GM12878 (cell line): ENCODE measurements at regions not wholly inside any gene's neighbourhood (a gene's known extent, or its start where the extent isn't known, plus 50 kb on each side); places are given as distances from the start of the nearest gene placed in this dataset.

Experiments used
- ATAC-seq: fragments of 200-7000 bp; cut with Tn5 transposase; 3 replicates; pipeline ENCODE4 v1.9.1; 2020; ENCODE audit warnings: mild to moderate bottlenecking, moderate library complexity
- BruUV-seq: library from RNA; stranded (reverse); fragments of 400-500 nt; replicated peaks from 2 replicates; lab custom pipeline; 2021; lab: Mats Ljungman, UMichigan
- CTCF ChIA-PET: fragments of 300-600 bp; sonication (Branson Sonifier 250); formaldehyde crosslinking; extraction: SDS; loops from one replicate; lab custom pipeline; 2021; ENCODE audit warnings: inconsistent platforms; lab: Yijun Ruan, JAX
- POLR2A ChIA-PET: fragments of 350-600 bp; formaldehyde crosslinking; extraction: SDS; loops from one replicate; lab custom pipeline; 2021; ENCODE audit warnings: inconsistent platforms; lab: Charles Lee
- RAD21 ChIA-PET: fragments of 300-600 bp; sonication (Branson Sonifier 250); formaldehyde crosslinking; loops from one replicate; lab custom pipeline; 2023; ENCODE audit warnings: antibody characterized with exemption; ENCODE audit not compliant: unreplicated experiment; lab: Charles Lee
- SMC1A ChIA-PET: fragments of 300-600 bp; sonication (Branson Sonifier 250); formaldehyde crosslinking; loops from one replicate; lab custom pipeline; 2023; ENCODE audit not compliant: unreplicated experiment, uncharacterized antibody; lab: Charles Lee
- DNase-seq: peaks from one replicate; pipeline ENCODE4 v3.0.0-alpha.2; 2011; ENCODE audit warnings: low read depth, low spot score
- FAIRE-seq: peaks from 3 replicates; lab custom pipeline; 2011; peaks lifted over from hg19 to GRCh38; lab: Jason Lieb, UNC
- H2AFZ ChIP-seq: 2 replicates; pipeline ENCODE4 v1.6.0; 2011; ENCODE audit warnings: low read depth, low read length, control low read depth; ENCODE audit not compliant: control insufficient read depth
- H3K27ac ChIP-seq: 2 replicates; pipeline ENCODE4 v1.5.1; 2011; ENCODE audit warnings: control low read depth; ENCODE audit not compliant: control insufficient read depth, insufficient read depth
- H3K27me3 ChIP-seq, 2 experiments: replicated peaks in 1 of 2; 2 replicates each; pipeline versions ENCODE4 v1.6.0 to v1.6.1; 2011; ENCODE audit warnings: low read length in 1 of 2; ENCODE audit not compliant: control insufficient read depth in 2 of 2, insufficient read depth in 2 of 2
- H3K36me3 ChIP-seq, 2 experiments: 2 replicates each; pipeline ENCODE4 v1.5.1; 2011; ENCODE audit warnings: low read length in 1 of 2; ENCODE audit not compliant: control insufficient read depth in 2 of 2, insufficient read depth in 2 of 2
- H3K4me1 ChIP-seq: 2 replicates; pipeline ENCODE4 v1.6.1; 2011; ENCODE audit warnings: mild to moderate bottlenecking, low read length, moderate library complexity, mixed read lengths; ENCODE audit not compliant: control insufficient read depth, insufficient read depth
- H3K4me2 ChIP-seq: 2 replicates; pipeline ENCODE4 v1.6.0; 2011; ENCODE audit warnings: control low read depth; ENCODE audit not compliant: control insufficient read depth, insufficient read depth
- H3K4me3 ChIP-seq: fragments of 200-600 bp; sonication (generic); 2 replicates; pipeline ENCODE4 v1.5.1; 2016
- H3K79me2 ChIP-seq: 2 replicates; pipeline ENCODE4 v1.6.0; 2011; ENCODE audit warnings: low read length; ENCODE audit not compliant: control insufficient read depth, insufficient read depth
- H3K9ac ChIP-seq: 2 replicates; pipeline ENCODE4 v1.8.0; 2011; ENCODE audit warnings: low read length, control low read depth, mixed read lengths; ENCODE audit not compliant: control insufficient read depth, insufficient read depth
- H3K9me3 ChIP-seq: replicated peaks from 3 replicates; pipeline ENCODE4 v1.5.1; 2011; ENCODE audit warnings: mild to moderate bottlenecking, low read length; ENCODE audit not compliant: control insufficient read depth, insufficient read depth
- H4K20me1 ChIP-seq: 2 replicates; pipeline ENCODE4 v1.6.0; 2011; ENCODE audit not compliant: control insufficient read depth, insufficient read depth
- BACH1 ChIP-seq: fragments of 450-650 bp; IDR thresholded peaks from 2 replicates; pipeline ENCODE4 v1.6.1; 2017; ENCODE audit warnings: mild to moderate bottlenecking, borderline replicate concordance
- BRCA1 ChIP-seq: IDR thresholded peaks from 2 replicates; pipeline ENCODE4 v1.6.1; 2011; ENCODE audit warnings: low read depth, low read length, improper control_type of control experiment
- CHD1 ChIP-seq: IDR thresholded peaks from 2 replicates; pipeline ENCODE4 v1.6.1; 2012; ENCODE audit warnings: low read depth, low read length, improper control_type of control experiment
- CHD2 ChIP-seq: IDR thresholded peaks from 2 replicates; pipeline ENCODE4 v1.6.1; 2011; ENCODE audit warnings: low read depth, low read length, improper control_type of control experiment, borderline replicate concordance
- CREB1 ChIP-seq: IDR thresholded peaks from 2 replicates; pipeline ENCODE4 v1.6.1; 2012; ENCODE audit warnings: low read depth, mild to moderate bottlenecking, inconsistent platforms
- FOS ChIP-seq: IDR thresholded peaks from 3 replicates; pipeline ENCODE4 v1.6.1; 2011; ENCODE audit warnings: borderline replicate concordance; ENCODE audit not compliant: insufficient read length; ENCODE audit errors: extremely low read depth
- GABPA ChIP-seq: IDR thresholded peaks from 2 replicates; pipeline ENCODE4 v1.6.1; 2014; ENCODE audit warnings: antibody characterized with exemption, low read depth, mild to moderate bottlenecking, inconsistent platforms
- GATAD2B ChIP-seq: fragments of 450-650 bp; conservative IDR thresholded peaks from 2 replicates; pipeline ENCODE4 v1.6.1; 2017; ENCODE audit warnings: low read depth, mild to moderate bottlenecking, moderate library complexity
- HCFC1 ChIP-seq: fragments of 150-350 bp; IDR thresholded peaks from 2 replicates; pipeline ENCODE4 v1.6.1; 2014; ENCODE audit warnings: low read length
- HDGF ChIP-seq: fragments of 450-650 bp; IDR thresholded peaks from 2 replicates; pipeline ENCODE4 v1.6.1; 2016; ENCODE audit warnings: antibody characterized with exemption
- NFYA ChIP-seq: IDR thresholded peaks from 2 replicates; pipeline ENCODE4 v1.6.1; 2011; ENCODE audit warnings: low read depth, mild to moderate bottlenecking, low read length, improper control_type of control experiment, borderline replicate concordance
- RCOR1 ChIP-seq: conservative IDR thresholded peaks from 2 replicates; pipeline ENCODE4 v1.6.1; 2012; ENCODE audit warnings: low read depth, low read length, improper control_type of control experiment
- REST ChIP-seq: IDR thresholded peaks from 2 replicates; pipeline ENCODE4 v1.6.1; 2012; ENCODE audit warnings: mild to moderate bottlenecking, low read depth, low read length
- SMC3 ChIP-seq: IDR thresholded peaks from 2 replicates; pipeline ENCODE4 v1.6.1; 2011; ENCODE audit warnings: low read length, improper control_type of control experiment, borderline replicate concordance
- STAT3 ChIP-seq: IDR thresholded peaks from 2 replicates; pipeline ENCODE4 v1.6.1; 2011; ENCODE audit warnings: low read depth, low read length, improper control_type of control experiment
- TCF3 ChIP-seq: IDR thresholded peaks from 2 replicates; pipeline ENCODE4 v1.6.1; 2012; ENCODE audit warnings: low read depth, mild to moderate bottlenecking, low read length, borderline replicate concordance; ENCODE audit not compliant: insufficient read depth
- YBX1 ChIP-seq: fragments of 450-650 bp; IDR thresholded peaks from 2 replicates; pipeline ENCODE4 v1.6.1; 2016; ENCODE audit warnings: antibody characterized with exemption
- WGBS: methylation state at CpG from one replicate; pipeline ENCODE4 v1.1.6; 2016; ENCODE audit warnings: low lambda C conversion rate; ENCODE audit not compliant: insufficient replicate concordance, insufficient coverage; ENCODE audit errors: missing lambda C conversion rate; 5-methylcytosine and 5-hydroxymethylcytosine counted together
- in situ Hi-C: fragments of 300-500 bp; cut with MboI; formaldehyde crosslinking; loops from 9 replicates; pipeline ENCODE4 v1.14.3; 2018; ENCODE audit warnings: mixed read lengths
- intact Hi-C: fragments of 100-400 bp; cut with micrococcal nuclease; formaldehyde crosslinking; loops from one replicate; pipeline ENCODE4 v1.14.2; 2022; ENCODE audit not compliant: unreplicated experiment
- TF ChIP-seq, protein P1 (sequence below): fragments of 450-650 bp; IDR thresholded peaks from 2 replicates; pipeline ENCODE4 v1.6.1; 2017; ENCODE audit warnings: borderline replicate concordance

DNA sequence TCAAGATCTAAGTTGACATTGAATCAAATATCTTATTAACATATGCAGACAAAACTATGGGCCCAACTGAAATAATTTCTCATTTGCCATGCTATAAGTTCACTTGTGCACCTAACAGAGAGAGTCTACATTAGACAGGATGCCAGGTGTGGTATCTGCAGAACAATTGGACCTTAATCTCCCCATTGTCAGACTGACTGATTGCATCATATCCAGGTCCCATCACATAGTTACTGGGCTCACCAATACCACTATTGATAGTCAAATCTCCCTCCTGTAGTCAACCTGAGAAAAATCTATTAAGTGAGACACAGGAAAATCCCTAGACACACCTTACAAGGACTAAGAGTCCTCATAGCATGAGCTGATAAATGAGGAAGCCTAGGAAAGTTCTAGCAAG is 156.0 kb upstream of the FRG1 start (continued):
- no peak for TF ChIP-seq CREB1
- no peak for TF ChIP-seq GATAD2B
- TF ChIP-seq HCFC1 = no peak
- TF ChIP-seq FOS = no peak
- no peak for TF ChIP-seq BRCA1
- no peak for TF ChIP-seq NFYA
- TF ChIP-seq TCF3 = no peak
- TF ChIP-seq BACH1 = no peak
- no peak for TF ChIP-seq GABPA
- no peak for TF ChIP-seq SMC3
- no peak for TF ChIP-seq CHD1

DNA sequence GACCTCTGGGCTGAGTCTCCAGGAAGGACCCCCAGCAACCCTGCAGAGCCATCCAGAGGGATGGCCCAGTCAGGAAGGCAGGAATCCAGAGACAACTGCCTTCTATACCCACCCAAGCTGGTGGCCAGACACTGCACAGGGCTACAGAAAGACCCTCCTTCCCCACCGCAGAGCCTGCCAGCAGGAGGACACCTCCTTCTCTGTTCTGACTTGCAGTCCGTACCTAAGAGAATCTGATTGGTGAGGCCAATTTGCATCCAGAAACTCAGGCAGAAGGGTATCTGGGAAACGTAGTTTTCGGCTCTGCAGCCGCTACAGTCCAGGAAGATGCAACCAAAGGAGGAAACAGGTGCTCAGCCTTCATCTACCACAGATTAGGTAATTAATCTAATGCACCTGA is 155.4 kb upstream of the FRG1 start:
- CTCF ChIA-PET = interaction anchor here (3.4 kb wide), 1 partner anchor 9 kb away, joined by 17 read pairs; no protein-coding TSS in a partner anchor
- Histone ChIP-seq H3K4me1 (no peaks in the 10 kb centered on the region), H3K9ac (no peak overlapping the region), H3K79me2 (no peaks in the 10 kb centered on the region), H3K27ac (no peak overlapping the region), H2AFZ (no peak overlapping the region), H3K4me2 (no peak overlapping the region), H3K27me3 (no peaks in the 10 kb centered on the region), H3K9me3 (no peaks in the 10 kb centered on the region; the same call in 2 of the 3 replicates), H3K36me3 (no peaks in the 10 kb centered on the region), H4K20me1 (no peaks in the 10 kb centered on the region), H3K4me3 (no peak overlapping the region)
- in situ Hi-C loops (no loop called here), intact Hi-C loops (no loop called here)
- WGBS = 0% methylated on average over 5 of the region's 5 CpGs
- POLR2A ChIA-PET = no interaction called here
- SMC1A ChIA-PET = no interaction called here
- no TSS peak for BruUV-seq
- DNase-seq (no peak), FAIRE-seq (no peak), ATAC-seq (no peak)
- RAD21 ChIA-PET = no interaction called here
- TF ChIP-seq, protein P1, sequence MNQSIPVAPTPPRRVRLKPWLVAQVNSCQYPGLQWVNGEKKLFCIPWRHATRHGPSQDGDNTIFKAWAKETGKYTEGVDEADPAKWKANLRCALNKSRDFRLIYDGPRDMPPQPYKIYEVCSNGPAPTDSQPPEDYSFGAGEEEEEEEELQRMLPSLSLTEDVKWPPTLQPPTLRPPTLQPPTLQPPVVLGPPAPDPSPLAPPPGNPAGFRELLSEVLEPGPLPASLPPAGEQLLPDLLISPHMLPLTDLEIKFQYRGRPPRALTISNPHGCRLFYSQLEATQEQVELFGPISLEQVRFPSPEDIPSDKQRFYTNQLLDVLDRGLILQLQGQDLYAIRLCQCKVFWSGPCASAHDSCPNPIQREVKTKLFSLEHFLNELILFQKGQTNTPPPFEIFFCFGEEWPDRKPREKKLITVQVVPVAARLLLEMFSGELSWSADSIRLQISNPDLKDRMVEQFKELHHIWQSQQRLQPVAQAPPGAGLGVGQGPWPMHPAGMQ = no peak
- no peak for TF ChIP-seq HDGF
- no peak for TF ChIP-seq RCOR1
- TF ChIP-seq STAT3 = no peak
- TF ChIP-seq CHD2 = no peak
- no peak for TF ChIP-seq YBX1
- TF ChIP-seq REST = no peak
